Ovary (tissue), 7 donors: ENCODE measurements at regions not wholly inside any gene's neighbourhood (a gene's known extent, or its start where the extent isn't known, plus 50 kb on each side); places are given as distances from the start of the nearest gene placed in this dataset.

Source experiments
- DNase-seq, 5 donors: peaks; one replicate each; pipeline ENCODE4 v3.0.0-alpha.2; 2019 to 2020
- H3K27ac ChIP-seq, 2 donors: fragments of 200-600 bp; one replicate each; pipeline versions ENCODE4 v1.5.1 to v1.8.0; 2019 to 2022
- H3K27me3 ChIP-seq: fragments of 200-600 bp; one replicate; pipeline ENCODE4 v1.8.0; 2022
- H3K36me3 ChIP-seq: fragments of 200-600 bp; sonication (generic); one replicate; pipeline ENCODE4 v1.5.1; 2019
- H3K4me1 ChIP-seq: one replicate; pipeline ENCODE4 v1.8.1; 2013; ENCODE audit warnings: mild to moderate bottlenecking, moderate library complexity; ENCODE audit not compliant: insufficient read depth
- H3K4me3 ChIP-seq: fragments of 200-600 bp; sonication (generic); one replicate; pipeline ENCODE4 v1.5.1; 2017
- H3K9me3 ChIP-seq, 2 donors: fragments of 200-600 bp in 1 of 2; sonication (generic) in 1 of 2; one replicate each; pipeline versions ENCODE4 v1.5.1 to v1.8.1; 2013 to 2019; ENCODE audit warnings: mild to moderate bottlenecking in 1 of 2, moderate library complexity in 1 of 2
- CTCF ChIP-seq, 3 donors: fragments of 450-650 bp in 2 of 3; fragments of 200-600 bp in 1 of 3; IDR thresholded peaks; one replicate each; pipeline versions ENCODE4 v1.5.1 to v1.8.0; 2016 to 2022; ENCODE audit warnings: antibody characterized with exemption in 3 of 3, mild to moderate bottlenecking in 1 of 3
- EP300 ChIP-seq: sonication (generic); formaldehyde crosslinking; IDR thresholded peaks from one replicate; pipeline ENCODE4 v1.6.1; 2017; ENCODE audit warnings: antibody characterized with exemption
- POLR2A ChIP-seq: fragments of 450-650 bp; IDR thresholded peaks from one replicate; pipeline ENCODE4 v1.6.1; 2017; ENCODE audit warnings: antibody characterized with exemption, mild to moderate bottlenecking, moderate library complexity
- WGBS, 3 donors: extraction: QIAGEN DNeasy Blood & Tissue Kit in 1 of 3; methylation state at CpG; one replicate each; pipeline versions ENCODE4 v1.1.5 to v1.1.7; 2013 to 2017; 5-methylcytosine and 5-hydroxymethylcytosine counted together
- intact Hi-C, 4 donors: fragments of 100-400 bp; cut with DNase I; formaldehyde crosslinking; loops; one replicate each; pipeline versions ENCODE4 v1.11.0 to v1.15.1; 2022 to 2023
- donor health status: DM: no; HTN: no; CAD: no; lungs with moderate emphysema.
- donor health status: DM: no; HTN: no; CAD: no.
- donor health status: Bipolar disorder and iron deficiency.
- donor health status: DM: no; HTN: no; CAD: no.
- donor health status: DM: yes; HTN: yes; CAD: no.

GRCh38 chr2:15764683-15765011, 173.0 kb downstream of the DDX1 start:
- H3K27me3 ChIP-seq: no peaks in the 10 kb centered on the region
- no peaks in the 10 kb centered on the region for H3K9me3 ChIP-seq
- WGBS, 3 donors: 88 to 92% (median 88%) methylated on average over 4 of the region's 4 CpGs
- H3K4me1 ChIP-seq: no peaks in the 10 kb centered on the region
- intact Hi-C loops: no loop called here
- H3K36me3 ChIP-seq: no peaks in the 10 kb centered on the region
- H3K27ac ChIP-seq: no peak overlapping the region
- no peak for DNase-seq
- no peak overlapping the region for H3K4me3 ChIP-seq
- no peak for TF ChIP-seq EP300
- TF ChIP-seq POLR2A: no peak
- TF ChIP-seq CTCF (IDR thresholded peaks at IDR 0.05): no peak

- DNase-seq: no peak
- no peaks in the 10 kb centered on the region for H3K27me3 ChIP-seq
- TF ChIP-seq EP300 (no peak), POLR2A (no peak), CTCF (IDR thresholded peaks at IDR 0.05) (no peak)
- H3K4me1 ChIP-seq: no peaks in the 10 kb centered on the region
- no peak overlapping the region for H3K4me3 ChIP-seq
- no peaks in the 10 kb centered on the region for H3K36me3 ChIP-seq
- H3K9me3 ChIP-seq: no peaks in the 10 kb centered on the region
- no peak overlapping the region for H3K27ac ChIP-seq
- WGBS, 3 donors: 83 to 93% (median 86%) methylated on average over 5 of the region's 5 CpGs
- intact Hi-C loops: no loop called here
Observed at GRCh38 chr2:15765211-15765610, 173.5 kb downstream of the DDX1 start.

- Histone ChIP-seq H3K27me3 (no peaks in the 10 kb centered on the region), H3K4me3 (no peak overlapping the region), H3K9me3 (no peaks in the 10 kb centered on the region), H3K4me1 (no peaks in the 10 kb centered on the region), H3K27ac (no peak overlapping the region), H3K36me3 (no peaks in the 10 kb centered on the region)
- TF ChIP-seq POLR2A (no peak), EP300 (no peak), CTCF (IDR thresholded peaks at IDR 0.05) (no peak)
- no peak for DNase-seq
- intact Hi-C loops: no loop called here
- WGBS, 3 donors: 83 to 86% (median 83%) methylated on average over 13 of the region's 13 CpGs
Observed at GRCh38 chr2:15765686-15766302, 174.1 kb downstream of the DDX1 start.

- Histone ChIP-seq H3K27me3 (no peaks in the 10 kb centered on the region), H3K4me3 (no peak overlapping the region), H3K4me1 (no peaks in the 10 kb centered on the region), H3K27ac (no peak overlapping the region), H3K9me3 (no peaks in the 10 kb centered on the region), H3K36me3 (no peaks in the 10 kb centered on the region)
- no peak for DNase-seq
- no peak for TF ChIP-seq POLR2A
- TF ChIP-seq CTCF (IDR thresholded peaks at IDR 0.05): no peak
- no peak for TF ChIP-seq EP300
- intact Hi-C loops: no loop called here
- WGBS, 3 donors: 70 to 78% (median 70%) methylated on average over 9 of the region's 9 CpGs
Observed at GRCh38 chr2:15766303-15766861, 174.0 kb upstream of the MYCN start.
